ENCODE measurements at regions not wholly inside any gene's neighbourhood (a gene's known extent, or its start where the extent isn't known, plus 50 kb on each side); places are given as distances from the start of the nearest gene placed in this dataset.

- peaks cover 0 to 2% (median 0%) of the 10 kb centered on the region in 5 experiments for H3K27me3 ChIP-seq (replicated peaks in 2 of 5; ENCODE audit: control insufficient read depth in 4 of 5, insufficient read depth in 5 of 5, low read length in 4 of 5)
- no peaks in the 10 kb centered on the region for H3K9me3 ChIP-seq (ENCODE audit: control extremely low read depth in 1 of 5, control insufficient read depth in 4 of 5, insufficient read depth in 2 of 5, low read depth in 1 of 5, low read length in 4 of 5)
- CTCF ChIA-PET = no interaction called here
- no peak overlapping the region for H3K4me3 ChIP-seq (ENCODE audit: control insufficient read depth in 1 of 7, extremely low read depth in 1 of 7, insufficient read depth in 4 of 7, low read depth in 2 of 7, low read length in 6 of 7)
- no peaks in the 10 kb centered on the region for H3K36me3 ChIP-seq (ENCODE audit: control insufficient read depth in 4 of 4, insufficient read depth in 4 of 4, low read length in 3 of 4)
- no peak overlapping the region for H3K27ac ChIP-seq (ENCODE audit: insufficient read depth in 1 of 2, low read depth in 1 of 2, low read length in 2 of 2, poor library complexity in 1 of 2, severe bottlenecking in 2 of 2)
- DNase-seq = no peak
- POLR2A ChIA-PET = no interaction called here
- H3K4me1 ChIP-seq (ENCODE audit: control extremely low read depth in 1 of 4, control insufficient read depth in 4 of 4, insufficient read depth in 4 of 4, low read length in 3 of 4) = no peaks in the 10 kb centered on the region
- 76% methylated on average over 6 of the region's 7 CpGs for WGBS (ENCODE audit: insufficient coverage)
These were observed 330.2 kb downstream of the PIK3R1 start for GRCh38 chr5:68545636-68546295.

GRCh38 chr5:68547056-68547455 lies 331.5 kb downstream of the PIK3R1 start:
- H3K9me3 ChIP-seq (ENCODE audit: control extremely low read depth in 1 of 5, control insufficient read depth in 4 of 5, insufficient read depth in 2 of 5, low read depth in 1 of 5, low read length in 4 of 5) = no peaks in the 10 kb centered on the region
- POLR2A ChIA-PET = no interaction called here
- H3K4me1 ChIP-seq (ENCODE audit: control extremely low read depth in 1 of 4, control insufficient read depth in 4 of 4, insufficient read depth in 4 of 4, low read length in 3 of 4) = no peaks in the 10 kb centered on the region
- no peak for DNase-seq
- no peaks in the 10 kb centered on the region for H3K27me3 ChIP-seq (replicated peaks in 2 of 5; ENCODE audit: control insufficient read depth in 4 of 5, insufficient read depth in 5 of 5, low read length in 4 of 5)
- 100% methylated on average over 2 of the region's 3 CpGs for WGBS (ENCODE audit: insufficient coverage)
- H3K4me3 ChIP-seq (ENCODE audit: control insufficient read depth in 1 of 7, extremely low read depth in 1 of 7, insufficient read depth in 4 of 7, low read depth in 2 of 7, low read length in 6 of 7) = no peak overlapping the region
- no peak overlapping the region for H3K27ac ChIP-seq (ENCODE audit: insufficient read depth in 1 of 2, low read depth in 1 of 2, low read length in 2 of 2, poor library complexity in 1 of 2, severe bottlenecking in 2 of 2)
- no peaks in the 10 kb centered on the region for H3K36me3 ChIP-seq (ENCODE audit: control insufficient read depth in 4 of 4, insufficient read depth in 4 of 4, low read length in 3 of 4)
- CTCF ChIA-PET = no interaction called here

- no peak overlapping the region for H3K27ac ChIP-seq (ENCODE audit: insufficient read depth in 1 of 2, low read depth in 1 of 2, low read length in 2 of 2, poor library complexity in 1 of 2, severe bottlenecking in 2 of 2)
- H3K4me3 ChIP-seq (ENCODE audit: control insufficient read depth in 1 of 7, extremely low read depth in 1 of 7, insufficient read depth in 4 of 7, low read depth in 2 of 7, low read length in 6 of 7) = no peak overlapping the region
- POLR2A ChIA-PET = no interaction called here
- CTCF ChIA-PET = no interaction called here
- H3K4me1 ChIP-seq (ENCODE audit: control extremely low read depth in 1 of 4, control insufficient read depth in 4 of 4, insufficient read depth in 4 of 4, low read length in 3 of 4) = no peaks in the 10 kb centered on the region
- H3K36me3 ChIP-seq (ENCODE audit: control insufficient read depth in 4 of 4, insufficient read depth in 4 of 4, low read length in 3 of 4) = no peaks in the 10 kb centered on the region
- DNase-seq = no peak
- H3K9me3 ChIP-seq (ENCODE audit: control extremely low read depth in 1 of 5, control insufficient read depth in 4 of 5, insufficient read depth in 2 of 5, low read depth in 1 of 5, low read length in 4 of 5) = no peaks in the 10 kb centered on the region
- H3K27me3 ChIP-seq (replicated peaks in 2 of 5; ENCODE audit: control insufficient read depth in 4 of 5, insufficient read depth in 5 of 5, low read length in 4 of 5) = no peaks in the 10 kb centered on the region
These were observed 332.1 kb downstream of the PIK3R1 start for GRCh38 chr5:68547622-68548021.

GRCh38 chr5:68548959-68549676 lies 333.6 kb downstream of the PIK3R1 start:
- H3K27me3 ChIP-seq (replicated peaks in 2 of 5; ENCODE audit: control insufficient read depth in 4 of 5, insufficient read depth in 5 of 5, low read length in 4 of 5) = no peaks in the 10 kb centered on the region
- H3K4me1 ChIP-seq (ENCODE audit: control extremely low read depth in 1 of 4, control insufficient read depth in 4 of 4, insufficient read depth in 4 of 4, low read length in 3 of 4) = no peaks in the 10 kb centered on the region
- H3K27ac ChIP-seq (ENCODE audit: insufficient read depth in 1 of 2, low read depth in 1 of 2, low read length in 2 of 2, poor library complexity in 1 of 2, severe bottlenecking in 2 of 2) = no peak overlapping the region
- ChIA-PET POLR2A (no interaction called here), CTCF (interaction anchor here (0.6 kb wide), 1 partner anchor 435 kb away, joined by 3 read pairs; no protein-coding TSS in a partner anchor)
- no peaks in the 10 kb centered on the region for H3K36me3 ChIP-seq (ENCODE audit: control insufficient read depth in 4 of 4, insufficient read depth in 4 of 4, low read length in 3 of 4)
- WGBS (ENCODE audit: insufficient coverage) = 95% methylated on average over 7 of the region's 13 CpGs
- H3K4me3 ChIP-seq (ENCODE audit: control insufficient read depth in 1 of 7, extremely low read depth in 1 of 7, insufficient read depth in 4 of 7, low read depth in 2 of 7, low read length in 6 of 7) = no peak overlapping the region
- no peaks in the 10 kb centered on the region for H3K9me3 ChIP-seq (ENCODE audit: control extremely low read depth in 1 of 5, control insufficient read depth in 4 of 5, insufficient read depth in 2 of 5, low read depth in 1 of 5, low read length in 4 of 5)
- no peak for DNase-seq

DNA sequence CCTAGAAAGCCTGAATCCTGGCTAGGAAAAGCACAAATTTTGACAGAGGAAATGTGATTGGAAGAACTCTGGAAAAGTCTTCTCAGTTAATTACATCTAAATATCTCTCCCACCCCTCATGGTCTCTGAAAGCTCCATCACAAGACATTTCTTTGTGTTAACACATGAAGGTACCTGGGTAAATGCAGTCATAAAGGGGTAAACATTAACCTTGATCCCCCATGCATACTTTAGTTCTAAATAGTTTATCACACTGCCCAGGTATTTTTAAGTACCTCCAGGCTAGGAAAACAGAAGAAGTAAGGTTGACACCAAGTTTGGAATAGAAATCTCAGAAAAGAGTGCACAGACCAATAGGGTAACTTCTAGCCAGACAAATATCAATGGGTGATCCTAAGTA lies 334.5 kb downstream of the PIK3R1 start:
- H3K27me3 ChIP-seq (replicated peaks in 2 of 5; ENCODE audit: control insufficient read depth in 4 of 5, insufficient read depth in 5 of 5, low read length in 4 of 5) = no peaks in the 10 kb centered on the region
- H3K27ac ChIP-seq (ENCODE audit: insufficient read depth in 1 of 2, low read depth in 1 of 2, low read length in 2 of 2, poor library complexity in 1 of 2, severe bottlenecking in 2 of 2) = no peak overlapping the region
- POLR2A ChIA-PET = no interaction called here
- DNase-seq = no peak
- H3K36me3 ChIP-seq (ENCODE audit: control insufficient read depth in 4 of 4, insufficient read depth in 4 of 4, low read length in 3 of 4) = no peaks in the 10 kb centered on the region
- CTCF ChIA-PET = no interaction called here
- H3K4me3 ChIP-seq (ENCODE audit: control insufficient read depth in 1 of 7, extremely low read depth in 1 of 7, insufficient read depth in 4 of 7, low read depth in 2 of 7, low read length in 6 of 7) = no peak overlapping the region
- no peaks in the 10 kb centered on the region for H3K9me3 ChIP-seq (ENCODE audit: control extremely low read depth in 1 of 5, control insufficient read depth in 4 of 5, insufficient read depth in 2 of 5, low read depth in 1 of 5, low read length in 4 of 5)
- H3K4me1 ChIP-seq (ENCODE audit: control extremely low read depth in 1 of 4, control insufficient read depth in 4 of 4, insufficient read depth in 4 of 4, low read length in 3 of 4) = peaks cover 0 to 2% (median 0%) of the 10 kb centered on the region in 4 experiments

DNA sequence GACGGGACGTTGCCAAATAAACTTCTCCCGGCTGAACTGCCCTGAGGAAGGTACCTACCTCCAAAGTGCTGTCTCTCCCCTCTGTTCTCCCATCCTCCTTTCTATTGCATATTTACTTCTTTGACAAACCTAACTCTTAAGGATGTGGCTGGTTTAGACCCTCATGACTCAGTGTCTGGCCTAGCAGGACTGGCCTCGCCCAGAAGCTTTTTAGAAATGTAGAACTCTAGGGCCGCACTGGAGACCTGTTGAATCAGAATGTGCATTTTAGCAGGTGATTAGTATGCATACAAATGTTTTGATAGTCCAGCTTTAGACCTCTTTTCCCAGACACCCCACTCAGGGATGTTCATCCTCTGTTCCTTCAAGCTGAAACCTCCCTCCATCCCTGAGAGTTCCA lies 335.9 kb downstream of the PIK3R1 start:
- POLR2A ChIA-PET = no interaction called here
- no peaks in the 10 kb centered on the region for H3K27me3 ChIP-seq (replicated peaks in 2 of 5; ENCODE audit: control insufficient read depth in 4 of 5, insufficient read depth in 5 of 5, low read length in 4 of 5)
- 50% methylated on average over 2 of the region's 5 CpGs for WGBS (ENCODE audit: insufficient coverage)
- CTCF ChIA-PET = no interaction called here
- DNase-seq = no peak
- H3K27ac ChIP-seq (ENCODE audit: insufficient read depth in 1 of 2, low read depth in 1 of 2, low read length in 2 of 2, poor library complexity in 1 of 2, severe bottlenecking in 2 of 2) = no peak overlapping the region
- H3K9me3 ChIP-seq (ENCODE audit: control extremely low read depth in 1 of 5, control insufficient read depth in 4 of 5, insufficient read depth in 2 of 5, low read depth in 1 of 5, low read length in 4 of 5) = no peaks in the 10 kb centered on the region
- H3K4me3 ChIP-seq (ENCODE audit: control insufficient read depth in 1 of 7, extremely low read depth in 1 of 7, insufficient read depth in 4 of 7, low read depth in 2 of 7, low read length in 6 of 7) = no peak overlapping the region
- H3K36me3 ChIP-seq (ENCODE audit: control insufficient read depth in 4 of 4, insufficient read depth in 4 of 4, low read length in 3 of 4) = no peaks in the 10 kb centered on the region
- peaks cover 0 to 2% (median 0%) of the 10 kb centered on the region in 4 experiments for H3K4me1 ChIP-seq (ENCODE audit: control extremely low read depth in 1 of 4, control insufficient read depth in 4 of 4, insufficient read depth in 4 of 4, low read length in 3 of 4)

- Histone ChIP-seq H3K36me3 (ENCODE audit: control insufficient read depth in 4 of 4, insufficient read depth in 4 of 4, low read length in 3 of 4) (no peaks in the 10 kb centered on the region), H3K27me3 (replicated peaks in 2 of 5; ENCODE audit: control insufficient read depth in 4 of 5, insufficient read depth in 5 of 5, low read length in 4 of 5) (no peaks in the 10 kb centered on the region), H3K9me3 (ENCODE audit: control extremely low read depth in 1 of 5, control insufficient read depth in 4 of 5, insufficient read depth in 2 of 5, low read depth in 1 of 5, low read length in 4 of 5) (peaks cover 0 to 16% (median 3%) of the 10 kb centered on the region in 5 experiments), H3K4me1 (ENCODE audit: control extremely low read depth in 1 of 4, control insufficient read depth in 4 of 4, insufficient read depth in 4 of 4, low read length in 3 of 4) (peaks cover 0 to 2% (median 0%) of the 10 kb centered on the region in 4 experiments), H3K27ac (ENCODE audit: insufficient read depth in 1 of 2, low read depth in 1 of 2, low read length in 2 of 2, poor library complexity in 1 of 2, severe bottlenecking in 2 of 2) (no peak overlapping the region), H3K4me3 (ENCODE audit: control insufficient read depth in 1 of 7, extremely low read depth in 1 of 7, insufficient read depth in 4 of 7, low read depth in 2 of 7, low read length in 6 of 7) (no peak overlapping the region)
- POLR2A ChIA-PET = no interaction called here
- 36% methylated on average over 6 of the region's 8 CpGs for WGBS (ENCODE audit: insufficient coverage)
- CTCF ChIA-PET = no interaction called here
- DNase-seq = peak in 2 of 3 donors; percentile 8 to 27
These were observed 339.2 kb downstream of the PIK3R1 start for GRCh38 chr5:68554571-68555279.

Data from common myeloid progenitor, CD34-positive (primary cell).